MCF 10A (cell line): ENCODE measurements at regions not wholly inside any gene's neighbourhood (a gene's known extent, or its start where the extent isn't known, plus 50 kb on each side); places are given as distances from the start of the nearest gene placed in this dataset.

ENCODE experiments used
- BruUV-seq: library from RNA; stranded (reverse); fragments of 400-500 nt; replicated peaks from 2 replicates; lab custom pipeline; 2021; lab: Mats Ljungman, UMichigan
- CTCF ChIA-PET: fragments of 300-600 bp; sonication (Branson Sonifier 250); formaldehyde crosslinking; extraction: SDS; loops from one replicate; lab custom pipeline; 2021; ENCODE audit warnings: antibody characterized with exemption, inconsistent platforms; lab: Yijun Ruan, JAX
- POLR2A ChIA-PET: fragments of 300-600, 350-650 bp; sonication (Branson Sonifier 250); formaldehyde crosslinking; extraction: SDS; loops from one replicate; lab custom pipeline; 2020; ENCODE audit warnings: antibody characterized with exemption, inconsistent platforms; lab: Yijun Ruan, JAX
- DNase-seq: peaks from one replicate; pipeline ENCODE4 v3.0.0-alpha.2; 2018; ENCODE audit not compliant: unreplicated experiment
- H3K27ac Mint-ChIP-seq: one replicate; pipeline ENCODE4 v1.8.0; 2022; ENCODE audit warnings: mild to moderate bottlenecking, low read depth, mixed read lengths; ENCODE audit not compliant: unreplicated experiment
- H3K27me3 Mint-ChIP-seq: one replicate; pipeline ENCODE4 v1.8.0; 2022; ENCODE audit warnings: mixed read lengths; ENCODE audit not compliant: insufficient read depth, unreplicated experiment
- H3K36me3 Mint-ChIP-seq: one replicate; pipeline ENCODE4 v1.8.0; 2022; ENCODE audit warnings: mild to moderate bottlenecking, moderate library complexity, mixed read lengths; ENCODE audit not compliant: insufficient read depth, unreplicated experiment
- H3K4me1 Mint-ChIP-seq: one replicate; pipeline ENCODE4 v1.8.0; 2022; ENCODE audit warnings: mixed read lengths; ENCODE audit not compliant: insufficient read depth, unreplicated experiment
- H3K4me3 Mint-ChIP-seq: one replicate; pipeline ENCODE4 v1.8.0; 2022; ENCODE audit warnings: mild to moderate bottlenecking, moderate library complexity, mixed read lengths; ENCODE audit not compliant: unreplicated experiment
- H3K9me3 Mint-ChIP-seq: one replicate; pipeline ENCODE4 v1.8.0; 2022; ENCODE audit warnings: mixed read lengths; ENCODE audit not compliant: unreplicated experiment
- CTCF ChIP-seq: fragments of 200-600 bp; IDR thresholded peaks from one replicate; pipeline ENCODE4 v1.8.0; 2022; ENCODE audit warnings: antibody characterized with exemption, mild to moderate bottlenecking; ENCODE audit not compliant: unreplicated experiment
- intact Hi-C: fragments of 100-400 bp; cut with micrococcal nuclease; formaldehyde crosslinking; loops from 2 replicates; pipeline ENCODE4 v1.14.1; 2022

GRCh38 chr18:61752973-61753372, 139.8 kb downstream of the RNF152 start:
- Mint-ChIP-seq H3K27ac (no peak overlapping the region), H3K36me3 (no peaks in the 10 kb centered on the region), H3K4me3 (no peak overlapping the region), H3K9me3 (no peaks in the 10 kb centered on the region), H3K4me1 (no peaks in the 10 kb centered on the region), H3K27me3 (no peaks in the 10 kb centered on the region)
- no TSS peak for BruUV-seq
- no peak for DNase-seq
- TF ChIP-seq CTCF: no peak
- intact Hi-C loops: no loop called here
- ChIA-PET POLR2A (no interaction called here), CTCF (no interaction called here)

DNA sequence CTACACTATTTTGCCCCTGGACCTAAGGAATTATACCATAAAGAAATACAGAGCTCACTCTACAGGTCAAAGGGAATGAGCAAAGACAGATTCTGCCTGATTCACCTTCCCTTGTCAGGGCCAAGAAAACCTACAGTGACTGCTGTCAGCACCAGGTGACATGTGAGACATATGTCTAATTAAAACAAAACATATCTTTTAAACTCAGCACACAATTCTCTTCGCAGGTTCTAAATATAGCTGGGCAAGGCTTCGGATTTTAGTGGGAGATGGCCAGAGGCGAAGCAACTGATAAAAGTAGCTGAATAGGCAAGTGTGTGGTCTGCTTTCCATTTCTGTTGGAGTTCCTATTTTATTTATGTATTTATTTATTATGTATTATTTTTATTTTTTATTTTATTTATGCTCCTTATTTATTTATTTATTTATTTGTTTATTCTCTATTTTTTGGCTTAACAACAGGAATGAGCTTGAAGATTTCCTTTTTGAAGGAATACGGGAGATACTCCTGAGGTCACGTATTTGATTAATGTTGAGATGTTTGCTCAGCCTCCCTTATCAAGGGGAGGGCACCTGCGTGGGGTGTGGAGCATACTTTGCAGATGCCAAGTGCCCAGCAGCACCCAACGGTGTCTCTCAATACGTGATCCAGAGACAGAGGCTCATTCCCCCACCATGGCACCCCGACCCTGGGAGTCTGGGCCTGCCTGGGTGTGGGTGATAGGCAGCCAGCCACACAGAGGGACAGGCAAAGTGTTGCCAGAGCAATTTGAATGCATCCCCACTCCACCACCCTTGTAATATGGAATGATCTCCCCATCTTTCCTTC, 141.8 kb downstream of the RNF152 start:
- Mint-ChIP-seq H3K4me1 (no peaks in the 10 kb centered on the region), H3K4me3 (no peak overlapping the region), H3K27me3 (no peaks in the 10 kb centered on the region), H3K9me3 (no peaks in the 10 kb centered on the region), H3K36me3 (no peaks in the 10 kb centered on the region), H3K27ac (no peak overlapping the region)
- no peak for TF ChIP-seq CTCF
- POLR2A ChIA-PET: no interaction called here
- no TSS peak for BruUV-seq
- no peak for DNase-seq
- CTCF ChIA-PET: interaction anchor here (0.7 kb wide), 1 partner anchor 87 kb away, joined by 3 read pairs; no protein-coding TSS in a partner anchor
- intact Hi-C loops: no loop called here

GRCh38 chr18:61749546-61749945, 143.3 kb downstream of the RNF152 start:
- POLR2A ChIA-PET: no interaction called here
- H3K4me3 Mint-ChIP-seq: no peak overlapping the region
- no peak overlapping the region for H3K27ac Mint-ChIP-seq
- intact Hi-C loops: no loop called here
- H3K9me3 Mint-ChIP-seq: no peaks in the 10 kb centered on the region
- no peak for DNase-seq
- H3K4me1 Mint-ChIP-seq: no peaks in the 10 kb centered on the region
- no peak for TF ChIP-seq CTCF
- CTCF ChIA-PET: no interaction called here
- no peaks in the 10 kb centered on the region for H3K27me3 Mint-ChIP-seq
- BruUV-seq: no TSS peak
- H3K36me3 Mint-ChIP-seq: no peaks in the 10 kb centered on the region

DNA sequence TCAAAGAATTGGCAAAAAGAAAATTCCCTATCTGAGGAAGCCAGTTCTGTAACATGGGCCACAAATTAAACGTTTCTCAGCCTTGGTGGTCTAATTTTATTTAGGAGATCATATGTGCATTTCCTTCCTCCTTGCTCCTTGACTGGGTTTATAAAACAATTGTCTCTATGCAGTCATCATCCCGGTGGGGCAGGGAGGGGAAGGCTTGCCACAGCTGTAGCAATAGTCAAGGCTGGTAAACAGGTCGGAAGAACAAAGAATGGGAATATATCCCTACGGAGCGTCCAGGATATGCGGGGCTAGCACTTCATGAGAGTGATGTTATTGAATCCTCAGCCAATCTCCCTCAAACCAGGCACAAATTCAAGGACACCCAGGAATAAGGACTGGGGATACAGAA, 143.8 kb downstream of the RNF152 start:
- Mint-ChIP-seq H3K27me3 (no peaks in the 10 kb centered on the region), H3K27ac (no peak overlapping the region), H3K9me3 (no peaks in the 10 kb centered on the region), H3K36me3 (no peaks in the 10 kb centered on the region), H3K4me3 (no peak overlapping the region), H3K4me1 (no peaks in the 10 kb centered on the region)
- POLR2A ChIA-PET: interaction anchor here (0.6 kb wide), 1 partner anchor 322 kb away, joined by 3 read pairs; no protein-coding TSS in a partner anchor
- no TSS peak for BruUV-seq
- CTCF ChIA-PET: no interaction called here
- intact Hi-C loops: no loop called here
- TF ChIP-seq CTCF: no peak
- no peak for DNase-seq
